ENCODE measurements at regions not wholly inside any gene's neighbourhood (a gene's known extent, or its start where the extent isn't known, plus 50 kb on each side); places are given as distances from the start of the nearest gene placed in this dataset.

DNA sequence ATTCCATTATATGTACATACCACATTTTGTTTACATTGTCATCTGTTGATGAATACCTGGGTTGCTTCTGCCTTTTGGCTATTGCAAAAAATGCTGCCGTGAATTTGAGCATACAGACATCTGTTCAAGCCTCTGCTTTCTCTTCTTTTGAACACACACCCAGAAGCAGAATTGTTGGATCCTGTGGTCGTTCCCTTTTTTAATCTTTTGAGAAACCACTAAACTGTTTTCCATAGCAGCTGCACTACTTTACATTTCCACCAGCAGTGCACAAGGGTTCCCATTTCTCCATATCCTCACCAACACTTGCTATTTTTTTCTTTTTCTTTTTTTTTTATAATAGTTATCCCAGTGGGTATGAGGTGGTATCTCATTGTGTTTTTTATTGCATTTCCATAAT is 123.5 kb downstream of the TEX29 start:
- Histone ChIP-seq H3K4me3 (no peak overlapping the region), H3K9ac (ENCODE audit: insufficient read depth in 1 of 2, low read length in 2 of 2) (no peak overlapping the region), H3K36me3 (ENCODE audit: control insufficient read depth in 4 of 4, insufficient read depth in 4 of 4, low read length in 4 of 4) (no peaks in the 10 kb centered on the region), H3K27ac (ENCODE audit: low read depth in 1 of 2, low read length in 1 of 2) (no peak overlapping the region), H3K27me3 (ENCODE audit: control insufficient read depth in 3 of 3, insufficient read depth in 3 of 3, low read length in 2 of 3) (no peaks in the 10 kb centered on the region), H3K9me3 (ENCODE audit: control insufficient read depth in 4 of 4, insufficient read depth in 3 of 4, low read length in 3 of 4) (peaks cover 0 to 14% (median 7%) of the 10 kb centered on the region in 4 donors), H3K4me1 (ENCODE audit: control insufficient read depth in 5 of 5, insufficient read depth in 5 of 5, low read length in 5 of 5) (no peaks in the 10 kb centered on the region)
- ATAC-seq (ENCODE audit: insufficient read depth, low FRiP score) (no peak), DNase-seq (no peak)
- WGBS, 2 donors: 80 to 86% methylated on average over 2 of the region's 2 CpGs
- TF ChIP-seq, protein P1, sequence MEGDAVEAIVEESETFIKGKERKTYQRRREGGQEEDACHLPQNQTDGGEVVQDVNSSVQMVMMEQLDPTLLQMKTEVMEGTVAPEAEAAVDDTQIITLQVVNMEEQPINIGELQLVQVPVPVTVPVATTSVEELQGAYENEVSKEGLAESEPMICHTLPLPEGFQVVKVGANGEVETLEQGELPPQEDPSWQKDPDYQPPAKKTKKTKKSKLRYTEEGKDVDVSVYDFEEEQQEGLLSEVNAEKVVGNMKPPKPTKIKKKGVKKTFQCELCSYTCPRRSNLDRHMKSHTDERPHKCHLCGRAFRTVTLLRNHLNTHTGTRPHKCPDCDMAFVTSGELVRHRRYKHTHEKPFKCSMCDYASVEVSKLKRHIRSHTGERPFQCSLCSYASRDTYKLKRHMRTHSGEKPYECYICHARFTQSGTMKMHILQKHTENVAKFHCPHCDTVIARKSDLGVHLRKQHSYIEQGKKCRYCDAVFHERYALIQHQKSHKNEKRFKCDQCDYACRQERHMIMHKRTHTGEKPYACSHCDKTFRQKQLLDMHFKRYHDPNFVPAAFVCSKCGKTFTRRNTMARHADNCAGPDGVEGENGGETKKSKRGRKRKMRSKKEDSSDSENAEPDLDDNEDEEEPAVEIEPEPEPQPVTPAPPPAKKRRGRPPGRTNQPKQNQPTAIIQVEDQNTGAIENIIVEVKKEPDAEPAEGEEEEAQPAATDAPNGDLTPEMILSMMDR (IDR thresholded peaks at IDR 0.05; ENCODE audit: control extremely low read depth, extremely low read depth): no peak

DNA sequence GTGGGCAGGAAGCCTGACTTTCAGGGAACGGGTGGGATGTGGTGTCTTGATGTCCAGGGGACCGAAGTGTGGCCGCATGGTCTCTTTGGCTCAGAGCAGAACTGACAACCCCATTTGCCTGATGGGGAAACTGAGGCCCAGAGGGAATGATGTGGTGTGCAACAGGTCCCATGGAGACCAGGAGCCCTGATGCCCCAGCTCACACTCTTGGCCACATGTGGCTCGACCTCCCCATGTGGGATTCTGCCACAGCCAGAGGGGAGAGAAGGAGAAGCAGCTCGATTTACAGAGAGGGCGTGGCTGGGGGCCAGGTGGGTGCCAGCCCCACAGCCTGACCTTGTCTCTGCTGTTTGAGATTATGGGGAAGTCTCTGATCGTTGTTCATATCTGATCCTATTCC is 128.1 kb downstream of the TEX29 start:
- Histone ChIP-seq H3K27ac (ENCODE audit: low read depth in 1 of 2, low read length in 1 of 2) (no peak overlapping the region), H3K9me3 (ENCODE audit: control insufficient read depth in 4 of 4, insufficient read depth in 3 of 4, low read length in 3 of 4) (peaks cover 0 to 11% (median 7%) of the 10 kb centered on the region in 4 donors)
- no peak for ATAC-seq (ENCODE audit: insufficient read depth, low FRiP score)

DNA sequence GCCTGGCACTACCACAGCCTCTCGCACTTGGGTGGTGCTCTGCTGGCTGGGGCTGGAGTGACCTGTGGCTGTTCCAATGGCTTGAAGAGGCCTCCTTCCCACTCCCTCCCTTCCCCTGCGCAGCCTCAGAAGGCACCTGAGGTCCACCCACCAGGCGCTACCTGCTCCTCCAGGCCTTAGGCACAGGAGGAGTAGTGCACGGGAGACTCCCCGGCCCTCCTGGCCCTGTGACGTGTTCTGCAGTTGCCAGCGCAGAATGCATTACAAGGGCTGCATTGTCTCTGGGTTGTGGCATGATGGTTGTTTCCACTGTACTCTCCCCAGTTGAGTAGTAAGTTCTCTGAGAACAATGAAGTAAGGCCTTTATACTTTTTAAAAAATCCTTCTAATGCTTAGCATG is 128.6 kb downstream of the TEX29 start:
- no peaks in the 10 kb centered on the region for H3K36me3 ChIP-seq (ENCODE audit: control insufficient read depth in 4 of 4, insufficient read depth in 4 of 4, low read length in 4 of 4)
- no peaks in the 10 kb centered on the region for H3K4me1 ChIP-seq (ENCODE audit: control insufficient read depth in 5 of 5, insufficient read depth in 5 of 5, low read length in 5 of 5)
- H3K27me3 ChIP-seq (ENCODE audit: control insufficient read depth in 3 of 3, insufficient read depth in 3 of 3, low read length in 2 of 3): no peaks in the 10 kb centered on the region
- 89 to 91% methylated on average over 6 to 7 of the region's 7 CpGs for WGBS, 2 donors
- H3K27ac ChIP-seq (ENCODE audit: low read depth in 1 of 2, low read length in 1 of 2): no peak overlapping the region
- TF ChIP-seq, protein P1 (IDR thresholded peaks at IDR 0.05; ENCODE audit: control extremely low read depth, extremely low read depth): no peak
- no peak for ATAC-seq (ENCODE audit: insufficient read depth, low FRiP score)
- H3K9ac ChIP-seq (ENCODE audit: insufficient read depth in 1 of 2, low read length in 2 of 2): no peak overlapping the region
- peaks cover 0 to 11% (median 7%) of the 10 kb centered on the region in 4 donors for H3K9me3 ChIP-seq (ENCODE audit: control insufficient read depth in 4 of 4, insufficient read depth in 3 of 4, low read length in 3 of 4)
- no peak overlapping the region for H3K4me3 ChIP-seq
- no peak for DNase-seq

More for the DNA sequence above, 128.1 kb downstream of the TEX29 start:
- H3K4me1 ChIP-seq (ENCODE audit: control insufficient read depth in 5 of 5, insufficient read depth in 5 of 5, low read length in 5 of 5): no peaks in the 10 kb centered on the region
- no peaks in the 10 kb centered on the region for H3K27me3 ChIP-seq (ENCODE audit: control insufficient read depth in 3 of 3, insufficient read depth in 3 of 3, low read length in 2 of 3)
- H3K4me3 ChIP-seq: no peak overlapping the region
- TF ChIP-seq, protein P1 (IDR thresholded peaks at IDR 0.05; ENCODE audit: control extremely low read depth, extremely low read depth): no peak
- H3K9ac ChIP-seq (ENCODE audit: insufficient read depth in 1 of 2, low read length in 2 of 2): no peak overlapping the region
- WGBS, 2 donors: 85 to 90% methylated on average over 7 of the region's 7 CpGs
- no peaks in the 10 kb centered on the region for H3K36me3 ChIP-seq (ENCODE audit: control insufficient read depth in 4 of 4, insufficient read depth in 4 of 4, low read length in 4 of 4)
- no peak for DNase-seq

DNA sequence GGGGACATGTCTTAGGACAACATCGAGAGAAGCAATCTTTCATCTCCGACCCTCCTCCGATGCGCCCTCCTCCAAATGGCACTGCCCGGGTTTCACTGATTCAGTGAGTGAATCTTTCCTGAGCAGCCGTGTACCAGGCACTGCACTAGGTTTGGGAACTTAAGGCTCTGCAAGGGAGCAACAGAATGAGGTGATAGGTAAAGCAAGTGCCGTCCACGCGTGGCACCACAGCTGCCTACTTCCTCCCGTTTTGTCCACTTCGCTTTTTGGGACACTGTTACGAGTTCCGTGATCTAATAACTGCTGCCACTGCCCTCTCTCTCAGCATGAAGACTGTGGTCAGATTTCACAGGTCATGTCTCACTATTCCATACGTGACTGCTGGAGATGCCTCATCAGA is 131.0 kb downstream of the TEX29 start:
- Histone ChIP-seq H3K36me3 (ENCODE audit: control insufficient read depth in 4 of 4, insufficient read depth in 4 of 4, low read length in 4 of 4) (no peaks in the 10 kb centered on the region), H3K27ac (ENCODE audit: low read depth in 1 of 2, low read length in 1 of 2) (no peak overlapping the region), H3K9ac (ENCODE audit: insufficient read depth in 1 of 2, low read length in 2 of 2) (no peak overlapping the region), H3K9me3 (ENCODE audit: control insufficient read depth in 4 of 4, insufficient read depth in 3 of 4, low read length in 3 of 4) (peaks cover 0 to 12% (median 7%) of the 10 kb centered on the region in 4 donors), H3K4me1 (ENCODE audit: control insufficient read depth in 5 of 5, insufficient read depth in 5 of 5, low read length in 5 of 5) (no peaks in the 10 kb centered on the region), H3K4me3 (no peak overlapping the region), H3K27me3 (ENCODE audit: control insufficient read depth in 3 of 3, insufficient read depth in 3 of 3, low read length in 2 of 3) (no peaks in the 10 kb centered on the region)
- DNase-seq (no peak), ATAC-seq (ENCODE audit: insufficient read depth, low FRiP score) (no peak)
- TF ChIP-seq, protein P1 (IDR thresholded peaks at IDR 0.05; ENCODE audit: control extremely low read depth, extremely low read depth): no peak
- 90 to 94% methylated on average over 14 of the region's 14 CpGs for WGBS, 2 donors
